ENCODE measurements at regions not wholly inside any gene's neighbourhood (a gene's known extent, or its start where the extent isn't known, plus 50 kb on each side); places are given as distances from the start of the nearest gene placed in this dataset.

- TF ChIP-seq EP300 (IDR thresholded peaks at IDR 0.05) (no peak), CTCF (IDR thresholded peaks at IDR 0.05) (no peak), POLR2A (IDR thresholded peaks at IDR 0.05) (no peak)
These were observed 67.7 kb upstream of the NEUROD6 start for GRCh38 chr7:31408140-31408729.
